ENCODE measurements at regions not wholly inside any gene's neighbourhood (a gene's known extent, or its start where the extent isn't known, plus 50 kb on each side); places are given as distances from the start of the nearest gene placed in this dataset.

DNA sequence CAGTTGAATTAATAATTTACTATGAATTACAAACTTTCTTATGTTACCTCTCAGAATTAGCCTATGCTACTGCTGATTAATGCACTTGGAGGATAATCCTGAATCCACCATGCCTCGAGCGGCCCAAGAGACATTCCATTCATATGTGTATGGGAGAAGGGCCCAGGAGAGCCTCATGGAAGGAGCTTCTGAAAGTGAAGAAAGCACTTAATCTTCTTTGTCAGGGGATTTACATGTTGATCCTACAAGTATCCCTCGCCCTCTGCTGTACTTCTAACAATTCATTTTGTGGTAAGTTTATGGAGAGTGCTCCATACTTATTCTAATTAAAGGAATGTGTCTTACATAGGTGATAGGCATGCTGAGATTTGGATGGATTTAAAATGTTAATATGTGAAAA, 1189.1 kb upstream of the NXPH2 start:
- Mint-ChIP-seq H3K27ac (no peak overlapping the region), H3K4me3 (no peak overlapping the region), H3K27me3 (no peaks in the 10 kb centered on the region), H3K36me3 (ENCODE audit: low read depth) (no peaks in the 10 kb centered on the region), H3K4me1 (no peaks in the 10 kb centered on the region), H3K9me3 (peaks cover 16% of the 10 kb centered on the region)
- CTCF ChIA-PET: no interaction called here
- DNase-seq: no peak
- TF ChIP-seq CTCF (IDR thresholded peaks at IDR 0.05): no peak
- intact Hi-C loops (cut with micrococcal nuclease): no loop called here
- no peak for ATAC-seq (ENCODE audit: low read depth)
- POLR2A ChIA-PET: no interaction called here

DNA sequence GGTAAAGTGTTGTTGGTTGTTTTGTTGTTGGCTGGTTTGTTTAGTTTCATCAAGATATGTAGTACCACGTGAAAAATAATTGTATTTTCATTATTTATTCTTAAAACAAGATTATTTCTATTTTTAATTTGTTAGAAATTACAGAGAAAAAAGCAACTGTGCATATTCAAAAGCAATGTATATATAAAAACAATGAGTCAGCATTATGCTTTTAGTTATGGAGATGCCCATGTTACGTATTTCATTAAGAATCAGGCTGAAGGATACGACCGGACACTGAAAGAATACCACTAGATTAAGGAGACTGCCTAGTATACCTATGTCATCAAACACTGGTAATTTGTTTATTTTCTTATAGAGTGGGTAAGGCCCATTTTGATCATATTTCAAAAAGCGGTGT, 1188.4 kb upstream of the NXPH2 start:
- H3K4me3 Mint-ChIP-seq: no peak overlapping the region
- DNase-seq (no peak), ATAC-seq (ENCODE audit: low read depth) (no peak)
- no peaks in the 10 kb centered on the region for H3K36me3 Mint-ChIP-seq (ENCODE audit: low read depth)
- ChIA-PET POLR2A (no interaction called here), CTCF (no interaction called here)
- no peaks in the 10 kb centered on the region for H3K4me1 Mint-ChIP-seq
- no peak overlapping the region for H3K27ac Mint-ChIP-seq
- intact Hi-C loops (cut with micrococcal nuclease): no loop called here
- no peaks in the 10 kb centered on the region for H3K27me3 Mint-ChIP-seq
- peaks cover 18% of the 10 kb centered on the region for H3K9me3 Mint-ChIP-seq
- no peak for TF ChIP-seq CTCF (IDR thresholded peaks at IDR 0.05)

GRCh38 chr2:139967665-139968064, 1187.5 kb upstream of the NXPH2 start:
- TF ChIP-seq CTCF (IDR thresholded peaks at IDR 0.05): no peak
- ChIA-PET CTCF (no interaction called here), POLR2A (no interaction called here)
- H3K27ac Mint-ChIP-seq: no peak overlapping the region
- no peaks in the 10 kb centered on the region for H3K4me1 Mint-ChIP-seq
- DNase-seq (no peak), ATAC-seq (ENCODE audit: low read depth) (no peak)
- no peak overlapping the region for H3K4me3 Mint-ChIP-seq
- H3K27me3 Mint-ChIP-seq: no peaks in the 10 kb centered on the region
- H3K36me3 Mint-ChIP-seq (ENCODE audit: low read depth): no peaks in the 10 kb centered on the region
- H3K9me3 Mint-ChIP-seq: peaks cover 10% of the 10 kb centered on the region
- intact Hi-C loops (cut with micrococcal nuclease): no loop called here

GRCh38 chr2:139964721-139965440, 1184.7 kb upstream of the NXPH2 start:
- no peak for ATAC-seq (ENCODE audit: low read depth)

GRCh38 chr2:139963863-139964355, 1183.7 kb upstream of the NXPH2 start:
- DNase-seq: no peak
- no peaks in the 10 kb centered on the region for H3K36me3 Mint-ChIP-seq (ENCODE audit: low read depth)
- POLR2A ChIA-PET: no interaction called here
- H3K4me1 Mint-ChIP-seq: no peaks in the 10 kb centered on the region
- H3K27ac Mint-ChIP-seq: no peak overlapping the region
- H3K9me3 Mint-ChIP-seq: peaks cover 9% of the 10 kb centered on the region
- no peak for TF ChIP-seq CTCF (IDR thresholded peaks at IDR 0.05)
- H3K27me3 Mint-ChIP-seq: no peaks in the 10 kb centered on the region
- CTCF ChIA-PET: no interaction called here
- no peak overlapping the region for H3K4me3 Mint-ChIP-seq
- no peak for ATAC-seq (ENCODE audit: low read depth)
- intact Hi-C loops (cut with micrococcal nuclease): no loop called here

More at GRCh38 chr2:139964721-139965440, 1184.7 kb upstream of the NXPH2 start:
- Mint-ChIP-seq H3K9me3 (peaks cover 7% of the 10 kb centered on the region), H3K36me3 (ENCODE audit: low read depth) (no peaks in the 10 kb centered on the region), H3K4me1 (no peaks in the 10 kb centered on the region), H3K27me3 (no peaks in the 10 kb centered on the region), H3K4me3 (no peak overlapping the region), H3K27ac (no peak overlapping the region)
- TF ChIP-seq CTCF (IDR thresholded peaks at IDR 0.05): no peak
- no peak for DNase-seq
- POLR2A ChIA-PET: no interaction called here
- CTCF ChIA-PET: no interaction called here
- intact Hi-C loops (cut with micrococcal nuclease): no loop called here

Measured in activated B cell treated with CpG ODN at 0.5 μM for 24 hours (primary cell).